GM12892 (cell line): ENCODE measurements at regions not wholly inside any gene's neighbourhood (a gene's known extent, or its start where the extent isn't known, plus 50 kb on each side); places are given as distances from the start of the nearest gene placed in this dataset.
"Not testable (repeated sequence)": the region's sequence is repeated elsewhere in the genome, so short reads cannot be mapped to it uniquely, and the experiment has no call there.

Source experiments
- DNase-seq: peaks from one replicate; pipeline ENCODE4 v3.0.0; 2011; ENCODE audit not compliant: insufficient read length
- FAIRE-seq: peaks from 2 replicates; lab custom pipeline; 2011; peaks lifted over from hg19 to GRCh38; lab: Jason Lieb, UNC
- POLR2A ChIP-seq: IDR thresholded peaks from 2 replicates; pipeline ENCODE4 v1.6.1; 2011; ENCODE audit warnings: low read depth, low read length, control low read depth
- POLR2AphosphoS5 ChIP-seq: IDR thresholded peaks from 2 replicates; pipeline ENCODE4 v1.6.1; 2011; ENCODE audit warnings: low read depth, low read length, control low read depth
- TAF1 ChIP-seq: IDR thresholded peaks from 2 replicates; pipeline ENCODE4 v1.6.1; 2011; ENCODE audit warnings: low read depth, mild to moderate bottlenecking, control low read depth, low read length, borderline replicate concordance

DNA sequence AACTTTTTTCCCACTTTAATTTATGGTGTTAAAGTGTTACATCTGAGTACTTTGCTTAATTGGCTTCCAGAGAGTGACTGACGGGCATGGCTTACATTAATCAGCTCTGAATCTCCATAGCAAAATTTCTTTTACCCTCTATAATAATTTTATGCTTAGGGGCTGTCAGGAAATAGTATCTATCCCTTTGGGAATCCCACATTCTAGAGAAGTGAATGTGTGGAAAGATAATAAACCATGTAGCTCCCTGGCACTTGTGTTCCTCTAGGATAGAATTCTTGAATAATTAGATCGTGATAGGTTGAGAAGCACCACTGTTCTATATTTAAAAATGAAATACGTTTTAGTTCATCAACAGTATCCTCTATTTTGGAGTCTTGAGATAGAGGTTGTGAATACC lies 89.6 kb downstream of the DNAJB9 start:
- FAIRE-seq: no peak
- no peak for TF ChIP-seq POLR2AphosphoS5
- TF ChIP-seq POLR2A: no peak
- TF ChIP-seq TAF1: no peak
- no peak for DNase-seq

- FAIRE-seq (no peak), DNase-seq (no peak)
Measured at GRCh38 chr7:108659867-108660266, 90.2 kb downstream of the DNAJB9 start.

GRCh38 chr7:108660465-108660864 lies 90.8 kb downstream of the DNAJB9 start:
- TF ChIP-seq POLR2AphosphoS5 (no peak), TAF1 (no peak)
- no peak for FAIRE-seq
- no peak for DNase-seq

More at GRCh38 chr7:108659867-108660266, 90.2 kb downstream of the DNAJB9 start:
- TF ChIP-seq POLR2A: no peak
- no peak for TF ChIP-seq TAF1
- TF ChIP-seq POLR2AphosphoS5: no peak

GRCh38 chr7:108662783-108663362 lies 93.2 kb downstream of the DNAJB9 start:
- FAIRE-seq: no peak
- DNase-seq: no peak
- TF ChIP-seq POLR2A: no peak
- no peak for TF ChIP-seq TAF1
- TF ChIP-seq POLR2AphosphoS5: no peak

- DNase-seq: no peak
- TF ChIP-seq POLR2AphosphoS5 (no peak), POLR2A (no peak), TAF1 (no peak)
- FAIRE-seq: no peak
Measured at GRCh38 chr7:108663701-108664100, 94.0 kb downstream of the DNAJB9 start.

GRCh38 chr7:108667216-108667615 lies 97.5 kb downstream of the DNAJB9 start:
- FAIRE-seq (no peak), DNase-seq (no peak)
- TF ChIP-seq POLR2AphosphoS5 (no peak), TAF1 (no peak)

DNA sequence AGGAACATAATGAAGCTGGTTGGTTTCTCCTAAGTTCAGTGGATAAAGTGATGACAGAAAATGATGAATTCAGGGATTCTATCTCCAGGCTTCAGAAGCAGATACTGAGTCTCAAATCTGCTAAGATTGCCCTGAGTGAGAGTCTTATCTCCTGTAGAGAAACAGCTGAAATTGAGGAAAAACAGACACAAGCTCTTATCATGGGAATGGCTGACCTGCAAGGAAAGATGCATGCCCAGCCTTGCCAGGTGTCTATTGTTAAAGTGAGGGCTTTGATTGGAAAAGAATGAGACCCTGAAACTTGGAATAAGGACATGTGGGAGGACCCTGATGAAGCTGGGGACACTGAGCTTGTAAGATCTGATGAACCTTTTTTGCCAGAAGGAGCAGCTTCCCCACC lies 100.3 kb downstream of the DNAJB9 start:
- FAIRE-seq: no peak
- no peak for DNase-seq
- TF ChIP-seq POLR2AphosphoS5: no peak
- no peak for TF ChIP-seq POLR2A
- no peak for TF ChIP-seq TAF1

DNA sequence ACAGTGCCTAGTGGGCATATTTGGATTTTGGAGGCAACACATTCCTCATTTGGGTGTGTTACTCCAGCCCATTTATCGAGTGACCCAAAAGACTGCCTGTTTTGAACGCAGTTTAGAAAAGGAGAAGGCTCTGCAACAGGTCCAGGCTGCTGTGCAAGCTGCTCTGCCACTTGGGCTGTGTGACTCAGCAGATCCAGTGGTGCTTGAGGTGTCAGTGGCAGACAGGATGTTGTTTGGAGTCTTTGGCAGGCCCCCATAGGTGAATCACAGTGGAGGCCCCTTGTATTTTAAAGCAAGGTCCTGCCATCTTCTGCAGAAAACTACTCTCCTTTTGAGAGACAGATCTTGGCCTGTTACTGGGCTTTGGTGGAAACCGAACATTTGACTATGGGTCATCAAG lies 104.0 kb downstream of the DNAJB9 start:
- not testable (repeated sequence) for DNase-seq, FAIRE-seq

GRCh38 chr7:108684629-108685028 lies 115.0 kb downstream of the DNAJB9 start:
- DNase-seq: no peak
- TF ChIP-seq POLR2A (no peak), POLR2AphosphoS5 (no peak)
- no peak for FAIRE-seq

DNA sequence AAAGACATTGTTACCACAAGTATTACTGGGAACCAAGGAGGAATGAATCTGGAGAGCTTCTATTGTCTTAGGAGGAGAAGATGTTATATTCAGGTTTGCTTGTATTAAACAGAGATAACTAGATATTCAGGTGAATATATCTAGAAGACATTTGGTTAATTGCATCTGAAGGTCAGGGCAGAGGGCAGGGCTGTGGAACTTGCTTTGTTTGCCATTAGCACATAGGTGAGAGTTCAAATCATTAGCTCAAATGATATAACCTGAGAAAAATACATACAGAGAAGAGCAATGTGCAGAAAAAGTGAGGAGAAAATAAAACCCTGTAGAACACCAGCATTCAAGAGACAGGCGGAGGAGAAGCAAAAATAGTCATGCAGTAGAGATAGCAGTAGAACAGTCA lies 116.8 kb downstream of the DNAJB9 start:
- TF ChIP-seq POLR2AphosphoS5 (no peak), POLR2A (no peak), TAF1 (no peak)
- no peak for FAIRE-seq
- no peak for DNase-seq

GRCh38 chr7:108697254-108697653 lies 127.6 kb downstream of the DNAJB9 start:
- DNase-seq (no peak), FAIRE-seq (no peak)
- TF ChIP-seq TAF1: no peak
- TF ChIP-seq POLR2AphosphoS5: no peak
- no peak for TF ChIP-seq POLR2A

- no peak for FAIRE-seq
- DNase-seq: no peak
- TF ChIP-seq TAF1: no peak
Measured at GRCh38 chr7:108711611-108712010, 141.9 kb downstream of the DNAJB9 start.

DNA sequence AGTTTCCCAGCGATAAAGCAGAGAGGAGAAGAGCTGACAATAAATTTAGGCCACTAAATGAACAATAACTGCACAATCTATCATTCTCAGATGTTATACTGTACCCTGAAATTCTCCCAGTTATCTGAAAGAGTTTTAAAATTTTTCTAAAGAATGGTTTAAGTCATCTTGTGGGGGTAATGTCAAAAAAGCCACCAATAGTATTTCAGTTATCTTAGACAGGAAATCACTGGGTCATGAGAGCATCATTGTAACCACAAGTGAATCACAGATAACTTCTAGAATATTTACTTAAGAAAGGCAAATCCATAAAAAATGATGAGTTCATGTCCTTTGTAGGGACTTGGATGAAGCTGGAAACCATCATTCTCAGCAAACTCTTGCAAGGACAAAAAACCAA lies 147.1 kb downstream of the DNAJB9 start:
- DNase-seq: no peak
- TF ChIP-seq TAF1: no peak
- TF ChIP-seq POLR2A: no peak
- no peak for TF ChIP-seq POLR2AphosphoS5
- no peak for FAIRE-seq
